ENCODE measurements at regions not wholly inside any gene's neighbourhood (a gene's known extent, or its start where the extent isn't known, plus 50 kb on each side); places are given as distances from the start of the nearest gene placed in this dataset.

DNA sequence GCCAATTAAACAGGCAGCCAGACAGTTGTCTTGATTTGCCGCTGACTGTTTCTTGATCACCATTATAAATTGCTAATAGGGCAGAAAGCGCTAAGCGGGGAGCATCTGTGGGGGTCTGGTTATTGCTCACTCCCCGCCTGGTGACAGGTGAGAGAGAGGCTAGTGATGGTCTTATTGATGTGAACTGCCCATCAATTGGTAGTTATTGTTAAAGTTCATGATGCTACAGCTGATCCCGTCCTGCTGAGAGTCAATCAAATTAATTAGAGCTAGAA is 148.5 kb downstream of the LNPK start:
- Mint-ChIP-seq H3K4me1 (ENCODE audit: low read depth, unreplicated experiment) (peaks cover 50% of the 10 kb centered on the region), H3K27ac (ENCODE audit: unreplicated experiment) (peak overlapping the region; percentile 96), H3K4me3 (ENCODE audit: unreplicated experiment) (peak overlapping the region; percentile 66), H3K9me3 (ENCODE audit: unreplicated experiment) (peaks cover 15% of the 10 kb centered on the region), H3K36me3 (ENCODE audit: unreplicated experiment) (peaks cover 5% of the 10 kb centered on the region), H3K27me3 (ENCODE audit: unreplicated experiment) (peaks cover 8% of the 10 kb centered on the region)
- DNase-seq: peak; percentile 37
- TF ChIP-seq CTCF (IDR thresholded peaks at IDR 0.05; ENCODE audit: partially characterized antibody, unreplicated experiment): no peak

GRCh38 chr2:175852879-175853615 is 149.0 kb downstream of the LNPK start:
- no peak for TF ChIP-seq CTCF (IDR thresholded peaks at IDR 0.05; ENCODE audit: partially characterized antibody, unreplicated experiment)
- peaks cover 8% of the 10 kb centered on the region for H3K27me3 Mint-ChIP-seq (ENCODE audit: unreplicated experiment)
- peaks cover 8% of the 10 kb centered on the region for H3K36me3 Mint-ChIP-seq (ENCODE audit: unreplicated experiment)
- peaks cover 16% of the 10 kb centered on the region for H3K9me3 Mint-ChIP-seq (ENCODE audit: unreplicated experiment)
- H3K4me1 Mint-ChIP-seq (ENCODE audit: low read depth, unreplicated experiment): peaks cover 50% of the 10 kb centered on the region
- DNase-seq: no peak
- peak overlapping the region; percentile 96 for H3K27ac Mint-ChIP-seq (ENCODE audit: unreplicated experiment)
- peak overlapping the region; percentile 66 for H3K4me3 Mint-ChIP-seq (ENCODE audit: unreplicated experiment)

DNA sequence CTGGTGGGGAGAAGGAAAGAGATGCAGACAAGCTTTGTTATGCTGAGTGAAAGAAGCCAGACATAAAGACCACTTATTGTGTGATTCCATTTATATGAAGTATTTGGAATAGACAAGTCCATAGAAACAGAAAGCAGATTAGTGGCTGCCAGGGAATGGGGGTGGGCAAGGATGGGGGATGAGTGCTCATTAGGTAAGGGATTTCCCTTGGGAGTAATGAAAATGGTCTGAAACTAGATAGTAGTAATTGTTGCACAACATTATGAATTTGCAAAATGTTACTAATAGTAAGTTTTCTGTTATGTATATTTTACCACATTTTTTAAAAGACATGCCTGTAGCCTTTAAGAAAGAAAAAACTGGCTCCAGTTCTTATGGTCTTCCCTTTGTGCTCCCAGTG is 154.9 kb downstream of the LNPK start:
- Mint-ChIP-seq H3K9me3 (ENCODE audit: unreplicated experiment) (peaks cover 10% of the 10 kb centered on the region), H3K27ac (ENCODE audit: unreplicated experiment) (no peak overlapping the region), H3K27me3 (ENCODE audit: unreplicated experiment) (peaks cover 5% of the 10 kb centered on the region), H3K4me1 (ENCODE audit: low read depth, unreplicated experiment) (peaks cover 41% of the 10 kb centered on the region), H3K36me3 (ENCODE audit: unreplicated experiment) (peaks cover 13% of the 10 kb centered on the region), H3K4me3 (ENCODE audit: unreplicated experiment) (no peak overlapping the region)
- TF ChIP-seq CTCF (IDR thresholded peaks at IDR 0.05; ENCODE audit: partially characterized antibody, unreplicated experiment): no peak
- DNase-seq: no peak

DNA sequence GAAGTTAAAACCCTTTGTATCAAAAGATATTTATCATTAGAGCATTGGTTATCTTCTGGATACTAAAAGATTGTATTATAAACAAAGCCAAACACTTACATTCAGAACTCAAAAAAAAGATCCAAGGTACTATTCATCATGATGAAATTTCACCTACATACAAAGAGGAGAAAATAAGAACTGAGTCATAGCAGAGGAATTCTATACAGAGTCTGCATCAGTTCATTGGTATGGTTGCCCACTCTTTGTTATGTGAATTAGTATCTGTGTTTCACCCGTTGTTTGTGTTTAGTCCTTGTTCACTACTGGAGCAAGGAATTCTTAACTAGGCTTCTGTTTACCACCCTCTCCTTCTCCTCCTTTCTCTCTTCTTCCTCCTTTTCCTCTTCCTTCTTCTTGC is 157.9 kb downstream of the LNPK start:
- peaks cover 28% of the 10 kb centered on the region for H3K4me1 Mint-ChIP-seq (ENCODE audit: low read depth, unreplicated experiment)
- no peak for DNase-seq
- H3K36me3 Mint-ChIP-seq (ENCODE audit: unreplicated experiment): peaks cover 13% of the 10 kb centered on the region
- no peak overlapping the region for H3K27ac Mint-ChIP-seq (ENCODE audit: unreplicated experiment)
- no peak for TF ChIP-seq CTCF (IDR thresholded peaks at IDR 0.05; ENCODE audit: partially characterized antibody, unreplicated experiment)
- H3K9me3 Mint-ChIP-seq (ENCODE audit: unreplicated experiment): peaks cover 12% of the 10 kb centered on the region
- no peak overlapping the region for H3K4me3 Mint-ChIP-seq (ENCODE audit: unreplicated experiment)
- H3K27me3 Mint-ChIP-seq (ENCODE audit: unreplicated experiment): peaks cover 5% of the 10 kb centered on the region

DNA sequence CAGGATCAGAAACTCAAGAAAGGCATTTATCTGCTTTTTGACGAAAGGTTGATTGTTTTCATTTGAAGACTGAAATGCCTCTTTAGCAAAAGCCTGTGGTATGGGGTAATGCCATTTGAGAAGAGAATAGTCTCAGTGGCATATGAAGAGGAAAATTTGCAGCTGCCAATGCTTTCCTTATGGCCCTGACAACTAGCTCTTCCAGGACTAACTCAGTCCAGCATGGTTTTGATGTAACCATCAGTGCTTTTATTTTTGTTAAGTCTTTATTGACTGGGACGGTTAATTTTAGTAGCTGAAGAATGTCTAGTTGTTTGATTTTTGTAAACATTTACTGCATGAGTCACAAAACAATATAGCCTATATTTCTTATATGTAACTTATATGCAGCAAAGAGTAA is 158.4 kb downstream of the LNPK start:
- Mint-ChIP-seq H3K27me3 (ENCODE audit: unreplicated experiment) (peaks cover 5% of the 10 kb centered on the region), H3K27ac (ENCODE audit: unreplicated experiment) (no peak overlapping the region), H3K9me3 (ENCODE audit: unreplicated experiment) (peaks cover 12% of the 10 kb centered on the region), H3K36me3 (ENCODE audit: unreplicated experiment) (peaks cover 13% of the 10 kb centered on the region), H3K4me1 (ENCODE audit: low read depth, unreplicated experiment) (peaks cover 28% of the 10 kb centered on the region), H3K4me3 (ENCODE audit: unreplicated experiment) (no peak overlapping the region)
- TF ChIP-seq CTCF (IDR thresholded peaks at IDR 0.05; ENCODE audit: partially characterized antibody, unreplicated experiment): no peak
- DNase-seq: no peak
